ENCODE measurements at regions not wholly inside any gene's neighbourhood (a gene's known extent, or its start where the extent isn't known, plus 50 kb on each side); places are given as distances from the start of the nearest gene placed in this dataset.
"Not testable (repeated sequence)": the region's sequence is repeated elsewhere in the genome, so short reads cannot be mapped to it uniquely, and the experiment has no call there.

DNA sequence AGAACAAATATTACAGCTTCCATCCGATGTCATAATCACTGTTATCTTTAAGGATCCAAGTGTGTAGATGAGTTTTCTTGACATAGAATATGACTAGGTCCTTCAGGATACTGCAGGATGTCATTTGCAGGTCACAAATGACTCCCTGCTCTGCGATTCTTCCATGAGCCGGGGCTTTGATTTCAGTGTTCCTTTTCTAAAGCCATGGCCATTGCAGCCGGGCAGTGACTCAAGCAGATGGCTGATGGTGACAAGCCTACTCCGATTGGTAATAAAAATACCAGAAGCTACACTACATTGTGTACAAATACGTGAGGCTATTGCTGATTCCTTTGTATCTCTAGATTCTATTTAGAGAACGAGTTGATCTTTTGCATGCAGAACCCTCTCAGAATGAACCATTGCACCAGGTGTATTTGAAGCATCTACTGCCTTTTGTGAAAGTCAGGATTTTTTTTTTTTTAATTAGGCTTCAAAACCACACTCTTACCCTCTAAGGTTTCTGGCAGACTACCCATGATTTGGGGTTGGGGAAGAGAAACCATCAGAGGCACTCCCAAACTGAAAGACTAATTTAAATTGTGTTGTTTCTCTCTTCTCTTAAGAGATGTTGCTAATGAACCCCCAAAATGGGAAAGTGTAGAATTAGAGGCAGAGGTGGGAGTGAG, 271.0 kb upstream of the ADRA1B start:
- DNase-seq (ENCODE audit: low read depth), result no peak

DNA sequence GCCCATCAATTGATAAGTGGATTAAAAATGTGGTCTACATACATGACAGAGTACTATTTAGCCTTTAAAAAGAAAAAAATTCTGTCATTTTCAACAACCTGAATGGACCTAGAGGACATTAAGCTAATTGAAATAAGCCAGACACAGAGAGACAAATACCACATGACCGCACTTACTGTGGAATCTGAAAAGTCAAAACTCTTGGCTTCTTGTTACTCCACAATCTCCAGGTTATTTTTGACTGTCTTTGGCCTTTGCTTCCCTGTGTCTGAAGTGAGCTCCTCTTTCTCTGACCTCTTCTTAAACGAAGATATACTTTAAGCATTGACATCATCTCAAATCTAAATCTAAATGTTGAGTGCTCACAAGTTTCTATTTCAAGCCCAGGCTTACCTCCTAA, 265.5 kb upstream of the ADRA1B start:
- no peak for DNase-seq (ENCODE audit: low read depth)

DNA sequence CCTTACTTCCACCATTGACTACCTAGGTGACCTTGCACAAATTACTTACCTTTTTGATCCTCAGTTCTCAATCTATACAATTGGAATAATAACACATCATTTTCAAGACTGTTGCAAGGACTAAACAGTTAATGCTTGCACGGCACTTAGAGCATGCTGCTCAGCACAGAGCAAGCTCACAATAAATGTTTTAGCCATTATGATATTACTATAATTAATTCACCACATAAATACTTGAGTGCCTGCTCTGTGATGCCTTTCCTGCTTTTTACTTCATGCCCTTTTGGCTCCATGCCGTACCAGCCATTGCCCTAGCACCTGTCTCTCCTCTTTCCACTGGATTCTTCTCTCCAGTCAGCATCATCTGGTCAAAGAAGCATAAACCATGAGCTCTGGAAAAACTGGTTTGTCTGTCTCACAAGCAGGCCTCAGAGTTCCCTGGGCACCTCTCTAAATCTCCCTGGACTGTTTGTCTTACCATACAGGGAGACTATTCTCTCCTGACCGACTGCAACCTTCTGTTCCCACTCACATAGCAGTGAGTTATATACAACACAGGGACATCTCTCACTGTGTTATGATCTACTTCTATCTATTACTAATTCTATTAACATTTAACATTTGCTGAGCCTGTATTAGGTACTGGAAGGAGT, 260.4 kb upstream of the ADRA1B start:
- DNase-seq (ENCODE audit: low read depth), result no peak

DNA sequence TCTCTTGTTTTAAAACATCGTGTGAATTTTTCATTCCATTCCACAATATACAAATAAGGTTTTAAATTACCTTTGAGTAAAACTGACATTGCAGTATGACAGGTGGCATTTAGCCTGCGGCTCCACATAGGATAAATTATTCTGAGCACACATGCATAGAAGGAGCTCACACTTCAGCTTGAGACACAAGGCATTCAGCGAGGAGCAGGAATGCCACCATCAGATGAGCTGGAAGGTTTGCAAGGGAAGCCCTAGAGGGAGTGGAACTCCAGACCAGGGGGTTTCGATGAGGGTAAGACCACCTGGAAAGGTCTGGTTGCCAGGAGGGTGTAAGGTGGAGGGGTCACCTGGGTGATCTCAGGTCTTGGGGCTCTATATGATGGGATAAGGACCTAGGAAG, 259.0 kb upstream of the ADRA1B start:
- no peak for DNase-seq (ENCODE audit: low read depth)

DNA sequence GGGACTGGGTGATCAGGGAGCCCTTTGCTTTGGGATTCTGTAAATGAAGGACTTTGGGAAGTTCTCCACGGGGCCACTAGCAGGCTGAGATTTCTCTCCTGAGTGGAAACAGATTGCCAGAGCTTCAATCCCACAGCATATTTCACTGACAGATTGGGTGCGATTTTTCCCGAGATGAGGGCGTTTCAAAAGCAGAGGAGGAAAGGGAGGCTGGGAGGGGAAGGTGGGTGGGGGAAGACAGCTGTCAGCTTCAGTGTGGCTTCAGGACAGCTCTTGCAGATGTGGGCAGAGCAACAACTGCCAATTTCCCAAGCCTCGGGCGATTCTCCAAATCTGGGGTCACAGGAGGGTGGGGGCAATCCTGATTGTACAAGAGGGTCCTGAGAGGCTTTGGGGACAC, 258.5 kb upstream of the ADRA1B start:
- DNase-seq (ENCODE audit: low read depth), result no peak

DNA sequence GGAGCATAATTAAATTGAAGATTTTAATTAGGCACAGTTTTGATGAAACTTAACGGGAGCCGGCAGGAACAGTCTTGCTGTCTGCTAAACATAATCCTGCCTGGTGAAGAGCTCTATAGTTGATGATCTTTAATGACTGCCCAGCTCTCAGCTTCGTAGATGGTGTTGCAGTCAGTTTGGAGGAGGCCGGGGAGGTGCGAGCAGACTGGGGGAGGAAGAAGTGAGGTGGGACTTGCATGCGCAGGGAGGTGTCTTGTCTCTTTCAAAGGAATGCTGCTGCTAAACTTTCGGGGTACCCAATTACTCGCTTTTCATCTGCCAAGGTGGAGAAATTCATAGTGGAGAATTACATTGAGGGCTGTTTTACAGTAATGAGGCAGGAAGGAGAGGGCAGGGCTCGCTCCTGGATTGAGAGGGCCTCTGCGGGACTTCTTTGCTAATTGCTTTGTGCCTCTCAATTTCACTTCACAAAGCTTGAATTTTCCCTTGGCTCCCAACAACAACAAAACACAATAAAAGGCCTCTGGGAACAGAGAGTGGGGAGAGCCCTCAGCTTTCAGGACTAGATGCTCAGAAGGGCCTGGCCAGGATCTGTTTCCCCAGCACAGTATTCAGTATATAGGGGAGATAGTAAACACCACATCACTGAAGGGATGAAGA, 257.9 kb upstream of the ADRA1B start:
- DNase-seq (ENCODE audit: low read depth), result no peak

DNA sequence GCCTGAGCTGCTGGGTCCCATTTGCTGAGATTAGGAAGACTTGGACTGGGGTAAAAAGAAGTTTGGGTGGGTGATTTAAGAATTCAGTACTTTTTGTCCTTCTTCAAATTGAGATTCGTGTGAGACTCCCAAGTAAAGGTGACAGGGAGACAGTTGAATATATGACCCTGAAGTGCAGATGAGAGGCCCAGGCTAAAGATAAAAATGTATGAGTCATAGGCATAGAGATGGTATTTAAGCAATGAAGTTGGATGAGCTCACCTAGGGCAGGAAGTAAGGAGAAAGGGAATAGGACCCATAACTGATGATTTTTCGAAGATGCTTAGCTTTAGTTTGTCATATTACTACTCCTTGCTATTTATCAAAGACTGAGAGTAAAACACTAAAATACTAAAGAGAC, 255.9 kb upstream of the ADRA1B start:
- no peak for DNase-seq (ENCODE audit: low read depth)

DNA sequence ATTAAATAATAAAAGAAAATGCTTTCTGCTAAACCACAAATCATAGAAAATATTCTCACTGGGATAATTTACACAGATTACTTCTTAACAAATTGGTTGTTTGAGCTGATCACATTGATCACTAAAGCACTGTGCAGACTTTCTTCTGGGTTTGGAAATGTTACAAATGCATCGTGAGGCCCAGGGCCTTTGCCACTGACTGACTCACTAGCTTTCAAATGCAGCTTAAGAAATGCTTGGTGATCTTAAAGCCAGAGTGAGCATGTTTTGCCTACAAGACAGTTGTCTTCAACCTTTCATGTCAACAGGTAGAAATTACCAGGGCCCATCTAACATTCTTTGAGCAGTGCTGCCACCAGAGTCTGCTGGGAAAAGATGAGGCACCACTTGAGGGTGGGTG, 252.3 kb upstream of the ADRA1B start:
- DNase-seq (ENCODE audit: low read depth), result no peak

DNA sequence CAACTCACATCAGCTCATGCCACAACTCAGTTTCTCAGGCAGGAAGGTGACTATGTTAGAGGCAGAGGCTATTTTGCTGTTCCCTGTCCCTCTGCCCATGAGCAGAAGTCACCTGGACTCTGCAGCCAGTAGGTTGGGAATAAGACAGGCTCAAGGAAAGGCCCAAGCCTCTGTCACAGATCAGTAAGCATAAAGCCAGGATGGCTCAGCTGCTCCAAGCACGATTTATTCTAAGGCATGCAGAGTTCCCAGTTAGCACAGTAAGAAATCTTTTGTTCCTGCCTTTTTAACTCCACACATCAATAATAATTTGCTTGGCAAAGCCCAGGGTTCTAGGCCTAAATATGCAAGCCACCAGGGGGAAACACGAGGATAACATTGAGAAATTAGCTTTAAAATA, 249.0 kb upstream of the ADRA1B start:
- DNase-seq (ENCODE audit: low read depth), result no peak

DNA sequence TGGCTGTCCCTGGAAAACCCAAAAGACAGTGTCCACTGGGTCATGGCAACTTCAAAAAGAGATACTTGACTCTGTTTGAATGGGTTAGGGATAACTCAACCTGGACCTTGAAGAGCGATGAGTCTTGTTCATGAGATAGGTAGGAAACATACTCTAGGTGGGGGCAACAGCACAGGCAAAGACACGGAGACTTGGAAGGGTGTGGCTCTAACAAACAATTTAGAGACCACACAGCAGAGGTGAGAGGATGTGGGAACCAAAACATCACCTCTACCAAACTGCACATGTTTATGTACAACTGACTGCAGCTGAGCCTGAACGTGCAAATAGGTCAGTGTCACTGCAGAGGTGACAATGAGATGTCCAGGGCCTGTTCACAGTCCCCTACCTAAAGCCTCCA, 247.7 kb upstream of the ADRA1B start:
- no peak for DNase-seq (ENCODE audit: low read depth)

DNA sequence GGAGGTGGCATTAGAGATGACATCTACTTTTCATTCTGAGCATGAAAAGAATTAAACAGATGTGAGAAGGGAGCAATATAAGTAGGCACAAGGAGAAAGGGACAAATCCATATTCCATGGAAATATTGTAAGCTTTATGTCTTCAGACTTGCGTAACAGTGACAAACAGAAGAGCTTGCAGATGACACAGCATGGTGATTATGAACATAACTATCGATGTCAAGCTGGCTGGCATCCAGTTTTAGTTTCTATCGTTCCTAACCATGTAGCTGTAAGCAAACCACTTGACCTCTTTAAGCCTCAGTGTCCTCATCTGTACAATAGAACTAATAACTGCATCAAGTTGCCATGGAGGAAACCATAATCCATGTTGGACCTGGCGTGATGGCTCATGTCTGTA, 246.7 kb upstream of the ADRA1B start:
- DNase-seq (ENCODE audit: low read depth), result no peak

DNA sequence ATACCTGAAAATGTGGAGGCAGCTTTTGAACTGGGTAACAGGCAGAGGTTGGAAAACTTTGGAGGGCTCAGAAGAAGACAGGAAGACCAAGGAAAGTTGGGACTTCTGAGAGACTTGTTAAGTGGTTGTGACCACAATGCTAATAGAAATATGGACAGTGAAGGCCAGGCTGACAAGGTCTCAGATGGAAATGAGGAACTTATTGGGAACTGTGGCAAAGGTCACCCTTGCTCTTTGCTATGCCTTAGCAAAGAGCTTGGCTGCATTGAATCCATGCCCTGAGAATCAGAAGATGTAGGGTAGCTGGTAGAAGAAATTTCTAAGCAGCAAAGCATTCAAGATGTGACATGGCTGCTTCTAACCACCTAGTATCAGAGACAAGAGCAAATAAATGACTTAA, 244.4 kb upstream of the ADRA1B start:
- no peak for DNase-seq (ENCODE audit: low read depth)

DNA sequence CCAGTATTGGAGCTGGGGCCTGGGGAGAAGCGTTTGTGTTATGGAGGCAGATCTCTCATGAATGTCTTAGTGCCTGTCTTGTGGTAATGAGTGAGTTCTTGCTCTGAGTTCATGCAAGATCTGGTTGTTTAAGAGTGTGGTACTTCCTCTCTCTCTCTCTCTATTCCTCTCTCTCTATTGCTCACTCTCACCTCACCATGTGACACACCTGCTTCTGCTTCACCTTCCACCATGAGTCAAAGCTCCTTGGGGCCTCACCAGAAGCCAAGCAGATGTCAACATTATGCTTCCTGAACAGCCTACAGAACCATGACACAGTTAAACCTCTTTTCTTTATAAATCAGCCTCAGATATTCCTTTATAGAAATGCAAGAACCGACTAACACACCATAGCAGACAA, 242.7 kb upstream of the ADRA1B start:
- DNase-seq (ENCODE audit: low read depth), result no peak

DNA sequence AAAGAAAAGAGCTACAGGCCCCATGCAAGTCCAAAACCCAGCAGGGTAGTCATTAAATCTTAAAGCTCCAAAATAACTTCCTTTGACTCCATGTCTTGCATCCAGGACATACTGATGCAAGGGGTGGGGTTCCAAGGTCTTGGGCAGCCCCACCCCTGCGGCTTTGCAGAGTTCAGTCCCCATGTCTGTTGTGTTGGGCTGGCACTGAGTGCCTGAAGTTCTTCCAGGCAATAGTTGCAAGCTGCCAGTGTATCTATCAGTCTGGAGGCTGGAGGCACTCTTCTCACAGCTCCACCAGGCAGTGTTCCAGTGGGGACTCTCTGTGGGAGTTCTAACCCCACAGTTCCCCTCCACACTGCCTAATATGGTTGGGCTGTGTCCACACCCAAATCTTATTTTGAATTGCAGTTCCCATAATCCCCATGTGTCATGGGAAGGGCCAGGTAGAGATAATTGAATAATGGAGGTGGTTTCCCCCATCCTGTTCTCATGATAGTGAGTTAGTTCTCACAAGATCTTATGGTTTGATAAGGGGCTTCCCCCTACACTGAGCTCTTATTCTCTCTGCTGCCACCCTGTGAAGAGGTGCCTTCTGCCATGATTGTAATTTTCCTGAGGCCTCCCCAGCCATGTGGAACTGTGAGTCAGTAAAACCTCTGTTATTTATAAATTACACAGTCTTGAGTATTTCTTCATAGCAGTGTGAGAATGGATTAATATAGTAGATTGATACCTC, 237.5 kb upstream of the ADRA1B start:
- DNase-seq (ENCODE audit: low read depth), result peak; percentile 5

DNA sequence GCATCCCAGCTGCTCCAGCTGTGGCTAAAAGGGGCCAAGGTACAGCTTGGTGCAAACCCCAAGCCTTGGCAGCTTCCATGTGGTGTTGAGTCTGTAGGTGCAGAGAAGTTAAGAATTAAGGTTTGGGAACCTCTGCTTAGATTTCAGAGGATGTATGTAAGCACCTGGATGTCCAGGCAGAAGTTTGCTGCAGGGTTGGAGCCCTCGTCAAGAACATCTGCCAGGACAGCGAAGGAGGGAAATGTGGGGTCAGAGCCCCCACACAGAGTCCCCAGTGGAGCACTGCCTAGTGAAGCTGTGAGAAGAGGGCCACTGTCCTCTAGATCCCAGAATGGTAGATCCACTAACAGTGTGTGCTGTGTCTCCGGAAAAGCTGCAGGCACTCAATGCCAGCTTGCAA, 236.2 kb upstream of the ADRA1B start:
- DNase-seq (ENCODE audit: low read depth), result no peak

DNA sequence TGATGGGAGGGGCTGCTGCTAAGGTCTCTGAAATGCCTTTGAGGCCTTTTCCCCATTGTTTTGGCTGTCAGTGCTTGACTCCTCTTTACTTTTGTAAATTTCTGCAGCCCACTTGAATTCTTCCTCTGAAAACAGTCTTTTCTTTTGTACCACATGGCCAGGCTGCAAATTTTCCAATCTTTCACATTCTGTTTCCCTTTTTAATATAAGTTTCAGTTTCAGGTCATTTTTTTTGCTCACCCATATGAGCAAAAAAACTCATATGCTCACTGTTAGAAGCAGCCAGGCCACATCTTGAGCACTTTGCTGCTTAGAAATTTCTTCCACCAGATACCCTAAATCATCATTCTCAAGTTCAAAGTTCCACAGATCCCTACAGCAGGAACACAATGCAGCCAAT, 234.6 kb upstream of the ADRA1B start:
- DNase-seq (ENCODE audit: low read depth), result no peak

DNA sequence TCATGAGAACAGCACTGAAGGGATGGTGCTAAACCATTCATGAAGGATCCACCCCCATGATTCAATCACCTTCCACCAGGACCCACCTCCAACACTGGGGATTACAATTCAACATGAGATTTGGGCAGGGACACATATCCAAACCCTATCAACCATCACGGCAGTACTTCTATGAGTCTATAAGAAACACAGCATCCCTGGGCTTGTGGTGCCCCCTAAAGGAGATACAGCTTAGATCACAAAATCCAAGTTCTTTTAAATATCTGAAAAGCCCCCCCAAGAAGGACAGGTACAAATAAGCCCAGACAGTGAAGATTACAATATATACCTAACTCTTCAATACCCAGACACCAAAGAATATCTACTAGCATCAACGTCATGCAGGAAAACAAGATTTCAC, 233.7 kb upstream of the ADRA1B start:
- DNase-seq (ENCODE audit: low read depth), result no peak

DNA sequence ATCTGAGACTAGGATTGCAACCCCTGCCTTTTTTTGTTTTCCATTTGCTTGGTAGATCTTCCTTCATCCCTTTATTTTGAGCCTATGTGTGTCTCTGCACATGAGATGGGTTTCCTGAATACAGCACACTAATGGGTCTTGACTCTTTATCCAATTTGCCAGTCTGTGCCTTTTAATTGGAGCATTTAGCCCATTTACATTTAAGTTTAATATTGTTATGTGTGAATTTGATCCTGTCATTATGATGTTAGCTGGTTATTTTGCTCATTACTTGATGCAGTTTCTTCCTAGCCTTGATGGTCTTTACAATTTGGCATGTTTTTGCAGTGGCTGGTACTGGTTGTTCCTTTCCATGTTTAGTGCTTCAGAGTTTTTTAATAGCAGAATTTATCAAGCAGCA, 228.4 kb upstream of the ADRA1B start:
- not testable (repeated sequence) for DNase-seq (ENCODE audit: low read depth)

DNA sequence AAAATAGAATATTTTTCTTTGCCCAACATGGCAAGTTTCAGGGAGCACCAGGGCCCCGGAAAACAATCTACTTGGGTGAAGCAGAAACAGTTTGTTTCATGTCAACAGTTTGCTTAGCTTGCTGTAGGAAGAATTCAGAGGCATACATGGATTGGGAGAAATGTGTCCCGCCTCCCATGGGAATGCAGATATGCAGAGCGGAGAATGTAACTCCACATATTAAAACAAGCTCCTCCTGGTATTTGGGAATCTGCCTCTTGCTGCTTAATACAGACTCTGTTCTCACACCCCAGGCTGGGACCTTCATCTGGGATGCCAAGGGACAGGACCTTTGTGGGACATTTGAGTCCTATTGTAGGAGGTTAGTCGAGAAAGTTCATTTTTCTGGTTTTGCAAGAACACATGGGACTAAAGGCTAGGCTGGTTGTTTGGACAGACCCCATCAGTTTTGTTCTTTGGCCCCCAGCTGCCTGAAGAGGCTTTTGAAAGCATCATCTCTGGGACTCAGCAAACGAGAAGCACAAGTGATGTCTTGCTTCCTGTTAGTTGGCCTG, 220.5 kb upstream of the ADRA1B start:
- no peak for DNase-seq (ENCODE audit: low read depth)

DNA sequence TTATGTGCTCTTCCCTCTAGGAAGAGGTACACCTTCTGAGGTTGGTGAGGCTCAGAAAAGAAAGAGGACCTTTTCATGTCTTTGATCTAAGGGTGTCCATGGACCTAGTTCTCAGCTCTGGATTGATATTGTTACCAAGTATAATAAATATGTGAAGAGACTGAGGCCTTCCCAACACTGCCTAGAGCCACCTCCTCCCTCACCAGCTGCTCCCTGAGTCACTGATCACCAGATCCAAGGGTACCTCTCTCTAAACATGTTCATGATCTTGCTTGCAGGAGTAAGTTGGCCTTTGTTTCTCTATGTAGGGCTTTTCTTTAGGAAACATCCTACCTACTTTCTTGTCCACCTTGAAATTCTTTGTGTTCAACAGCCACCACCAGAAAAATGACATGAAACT, 218.8 kb upstream of the ADRA1B start:
- DNase-seq (ENCODE audit: low read depth), result no peak

DNA sequence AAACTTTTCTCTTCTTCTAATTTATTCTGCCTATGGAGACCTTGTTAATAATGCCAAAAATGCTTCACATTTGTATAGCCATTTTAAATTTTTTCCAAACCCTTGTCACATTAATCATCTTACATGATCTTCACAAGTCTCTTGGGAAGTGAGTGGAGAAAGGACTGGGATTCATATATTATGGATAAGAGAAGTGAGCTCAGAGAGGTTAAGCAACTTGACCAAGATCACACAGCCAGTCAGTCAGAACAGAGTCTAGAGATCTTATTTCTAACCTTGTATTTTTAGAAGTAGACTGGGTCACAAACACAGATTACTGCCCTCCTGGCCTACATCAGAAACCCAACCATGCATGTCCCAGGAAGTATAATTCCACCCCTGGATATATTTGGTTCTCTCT, 218.0 kb upstream of the ADRA1B start:
- no peak for DNase-seq (ENCODE audit: low read depth)

DNA sequence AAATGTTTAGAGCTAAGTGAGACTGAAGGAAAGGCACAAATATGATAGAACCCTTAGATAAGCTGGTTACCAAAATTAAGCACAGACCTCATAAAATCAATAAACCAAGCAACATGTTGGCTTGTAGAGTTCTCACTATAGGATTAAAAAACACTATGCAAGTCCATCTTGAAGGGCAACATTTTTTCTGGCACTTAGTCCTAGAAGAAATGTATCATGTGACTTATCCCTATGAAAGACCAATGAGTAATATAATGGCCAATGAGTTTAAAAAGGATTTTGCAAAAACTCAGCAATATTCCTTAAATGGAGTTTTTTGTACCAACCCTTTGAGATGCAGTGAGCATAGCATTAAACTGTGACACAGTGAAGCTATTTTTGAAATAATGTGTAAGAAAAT, 216.3 kb upstream of the ADRA1B start:
- DNase-seq (ENCODE audit: low read depth), result no peak

DNA sequence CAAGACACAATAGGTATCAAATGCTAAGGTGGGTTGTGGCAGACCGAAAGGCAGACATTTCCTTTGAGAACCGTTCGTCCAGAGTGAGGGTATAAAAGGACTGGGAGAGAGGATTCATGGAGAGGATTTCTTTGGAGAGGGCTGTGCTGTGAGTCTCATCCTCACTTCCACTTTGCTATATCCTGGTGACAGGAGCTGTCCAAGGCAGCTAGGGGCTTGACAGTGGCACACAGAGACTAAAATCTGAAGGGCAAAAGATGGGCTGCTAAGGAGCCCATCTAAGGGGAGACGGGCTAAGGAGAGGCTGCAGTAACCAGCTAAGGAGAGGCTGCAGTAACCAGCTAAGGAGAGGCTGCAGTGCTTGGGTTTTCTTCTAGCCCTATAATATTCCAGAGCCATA, 214.0 kb upstream of the ADRA1B start:
- no peak for DNase-seq (ENCODE audit: low read depth)

All from activated T-cell treated with anti-CD3 and anti-CD28 coated beads for 24 hours (primary cell).